GM21528 (cell line): ENCODE measurements at regions not wholly inside any gene's neighbourhood (a gene's known extent, or its start where the extent isn't known, plus 50 kb on each side); places are given as distances from the start of the nearest gene placed in this dataset.
"Not testable (repeated sequence)": the region's sequence is repeated elsewhere in the genome, so short reads cannot be mapped to it uniquely, and the experiment has no call there.

ENCODE experiments used
- ATAC-seq: cut with Tn5 transposase; IDR thresholded peaks from one replicate; pipeline ENCODE4 v1.9.1; 2021; ENCODE audit warnings: mild to moderate bottlenecking, moderate library complexity; ENCODE audit not compliant: unreplicated experiment, low FRiP score

- ATAC-seq = not testable (repeated sequence)
These were observed 150.9 kb upstream of the TEX13D start for GRCh38 chrX:124181515-124181914.

DNA sequence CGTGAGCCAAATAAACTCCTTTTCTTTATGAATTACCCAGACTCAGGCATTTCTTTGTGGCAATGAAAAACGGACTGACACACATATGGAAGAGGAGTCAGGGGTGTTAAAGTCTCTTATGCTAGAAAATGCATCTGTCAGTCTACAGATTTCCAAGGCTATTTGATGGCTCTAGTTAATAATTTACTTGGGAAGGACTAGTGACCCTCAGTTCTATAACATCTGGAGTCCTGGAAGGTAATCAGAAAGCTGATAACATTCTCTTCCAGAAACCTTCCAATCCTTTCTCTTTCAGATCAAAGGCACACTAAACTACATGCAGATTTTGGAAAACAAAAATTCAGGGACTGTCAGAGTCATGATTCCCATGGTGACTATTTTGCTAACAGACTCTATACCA lies 142.0 kb upstream of the TEX13D start:
- ATAC-seq = no peak

GRCh38 chrX:124194199-124194598 lies 138.3 kb upstream of the TEX13D start:
- ATAC-seq = no peak

DNA sequence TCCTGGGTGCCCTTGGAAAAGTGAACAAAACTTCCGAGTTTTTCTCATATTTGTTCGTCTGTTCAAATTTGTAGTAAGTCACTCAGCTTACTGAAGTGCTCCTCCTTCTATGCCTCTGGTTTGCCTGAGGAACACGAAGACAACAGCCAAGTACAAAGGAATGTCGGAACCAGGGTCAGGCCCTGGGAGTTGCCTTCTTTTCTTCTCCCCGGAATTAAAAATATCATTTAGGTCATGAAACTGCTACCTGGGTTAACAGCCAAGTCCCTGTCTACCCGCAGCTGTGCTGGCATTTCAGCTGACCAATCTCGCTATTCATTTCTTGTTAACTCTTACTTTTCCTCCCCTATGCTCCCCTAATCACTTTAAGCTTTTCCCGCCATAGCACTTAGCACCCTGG lies 137.6 kb upstream of the TEX13D start:
- ATAC-seq = no peak

DNA sequence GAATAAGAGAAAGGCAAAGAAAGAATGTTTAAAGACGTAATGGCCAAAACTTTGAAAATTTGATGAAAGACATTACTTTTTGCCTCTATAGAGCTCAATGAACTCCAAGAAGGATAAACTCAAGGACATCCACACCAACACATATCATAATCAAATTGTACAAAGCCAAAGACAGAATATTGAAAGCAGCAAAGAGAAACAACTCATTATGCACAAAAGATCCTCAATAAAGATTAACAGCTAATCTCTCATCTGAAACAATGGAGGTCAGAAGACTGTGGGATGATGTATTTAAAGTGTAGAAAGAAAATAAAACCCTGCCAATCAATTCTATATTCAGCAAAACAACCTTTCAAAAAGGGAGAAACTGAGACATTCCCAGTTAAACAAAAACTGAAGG lies 129.1 kb upstream of the TEX13D start:
- no peak for ATAC-seq

- no peak for ATAC-seq
These were observed 123.8 kb upstream of the TEX13D start for GRCh38 chrX:124208660-124209059.

DNA sequence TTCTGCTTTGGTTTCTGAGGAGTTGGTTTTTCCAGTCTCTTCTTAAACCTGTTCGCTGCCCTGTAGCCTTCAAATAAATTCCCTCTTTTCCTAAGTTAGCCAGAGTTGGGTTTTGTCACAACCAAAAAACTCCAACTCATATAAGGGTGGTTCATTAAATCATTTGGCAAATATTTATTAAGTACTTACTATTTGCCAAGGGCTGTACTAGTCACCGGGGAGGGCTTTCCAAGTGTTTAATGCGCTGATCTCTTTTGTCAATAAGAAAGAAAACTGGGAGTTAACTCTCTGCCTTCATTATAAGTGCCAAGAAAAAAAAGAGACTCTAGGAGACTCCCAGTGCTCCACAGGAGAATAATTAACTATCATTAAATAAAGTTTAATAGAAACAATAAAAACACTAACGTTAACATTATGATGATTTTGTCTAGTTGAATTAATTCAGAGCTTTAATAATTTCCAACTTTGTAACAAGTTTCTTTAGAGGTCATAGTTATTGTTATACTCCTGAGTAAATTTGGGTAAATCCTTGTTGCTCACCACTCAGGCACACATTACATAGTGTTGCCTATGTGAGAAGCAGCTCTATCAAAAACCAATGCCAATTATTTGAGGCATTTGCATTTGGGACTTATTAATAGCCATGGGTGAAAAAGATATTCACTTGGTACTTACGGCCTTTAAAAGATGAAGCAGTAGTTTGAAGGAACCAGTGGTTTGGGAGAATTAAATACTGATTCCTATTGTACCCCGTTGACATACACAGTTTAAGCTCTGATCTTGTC lies 122.5 kb upstream of the TEX13D start:
- no peak for ATAC-seq

DNA sequence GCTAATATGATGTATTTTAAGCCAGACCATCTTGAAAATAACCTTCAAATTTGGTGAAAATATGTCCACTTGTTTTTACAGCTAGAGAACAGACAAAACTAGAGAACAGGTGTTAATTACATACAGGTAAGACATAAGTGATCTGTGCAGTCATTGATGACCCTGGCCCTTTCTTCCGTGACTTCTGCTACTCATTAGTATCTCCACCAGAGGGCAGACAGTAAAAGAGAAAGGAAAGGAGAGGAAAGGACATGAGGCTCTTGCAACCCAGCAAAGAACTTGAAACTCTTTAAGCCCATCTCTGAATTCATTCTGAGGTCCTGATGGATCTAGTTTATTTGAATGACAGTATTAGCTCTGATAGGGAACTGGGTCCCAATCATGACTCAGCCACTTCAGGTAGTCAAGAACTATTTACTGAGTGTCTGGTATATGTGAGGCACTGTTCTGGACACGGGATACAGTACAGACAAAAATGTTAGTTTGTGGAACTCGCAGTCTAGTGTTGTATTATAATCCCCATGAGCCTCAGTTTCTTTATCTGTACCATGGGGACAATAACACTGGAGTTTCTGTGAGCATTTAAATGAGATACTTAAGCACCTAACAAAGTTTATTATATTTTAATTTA lies 121.0 kb upstream of the TEX13D start:
- no peak for ATAC-seq

DNA sequence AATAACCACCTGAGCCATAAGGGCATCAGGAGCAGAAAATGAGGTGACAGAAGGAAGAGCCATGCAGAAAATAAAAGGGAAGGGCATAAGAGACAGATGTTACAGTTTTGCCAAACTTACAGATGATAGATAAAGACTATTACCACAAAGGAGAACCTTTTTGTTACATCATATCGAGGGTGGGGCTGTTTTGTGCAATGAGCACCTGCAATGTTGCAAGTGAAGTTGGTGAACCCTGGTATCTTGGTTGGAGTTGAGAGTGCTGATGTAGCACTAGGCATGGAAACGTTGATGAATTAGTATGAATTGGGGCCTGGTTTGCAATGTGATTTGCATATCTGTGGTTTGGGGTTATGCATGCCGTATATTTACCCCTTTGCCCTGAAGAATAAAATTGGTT lies 119.8 kb upstream of the TEX13D start:
- no peak for ATAC-seq

GRCh38 chrX:124215786-124216185 lies 116.7 kb upstream of the TEX13D start:
- no peak for ATAC-seq

GRCh38 chrX:124216396-124217115 lies 115.9 kb upstream of the TEX13D start:
- ATAC-seq = no peak

DNA sequence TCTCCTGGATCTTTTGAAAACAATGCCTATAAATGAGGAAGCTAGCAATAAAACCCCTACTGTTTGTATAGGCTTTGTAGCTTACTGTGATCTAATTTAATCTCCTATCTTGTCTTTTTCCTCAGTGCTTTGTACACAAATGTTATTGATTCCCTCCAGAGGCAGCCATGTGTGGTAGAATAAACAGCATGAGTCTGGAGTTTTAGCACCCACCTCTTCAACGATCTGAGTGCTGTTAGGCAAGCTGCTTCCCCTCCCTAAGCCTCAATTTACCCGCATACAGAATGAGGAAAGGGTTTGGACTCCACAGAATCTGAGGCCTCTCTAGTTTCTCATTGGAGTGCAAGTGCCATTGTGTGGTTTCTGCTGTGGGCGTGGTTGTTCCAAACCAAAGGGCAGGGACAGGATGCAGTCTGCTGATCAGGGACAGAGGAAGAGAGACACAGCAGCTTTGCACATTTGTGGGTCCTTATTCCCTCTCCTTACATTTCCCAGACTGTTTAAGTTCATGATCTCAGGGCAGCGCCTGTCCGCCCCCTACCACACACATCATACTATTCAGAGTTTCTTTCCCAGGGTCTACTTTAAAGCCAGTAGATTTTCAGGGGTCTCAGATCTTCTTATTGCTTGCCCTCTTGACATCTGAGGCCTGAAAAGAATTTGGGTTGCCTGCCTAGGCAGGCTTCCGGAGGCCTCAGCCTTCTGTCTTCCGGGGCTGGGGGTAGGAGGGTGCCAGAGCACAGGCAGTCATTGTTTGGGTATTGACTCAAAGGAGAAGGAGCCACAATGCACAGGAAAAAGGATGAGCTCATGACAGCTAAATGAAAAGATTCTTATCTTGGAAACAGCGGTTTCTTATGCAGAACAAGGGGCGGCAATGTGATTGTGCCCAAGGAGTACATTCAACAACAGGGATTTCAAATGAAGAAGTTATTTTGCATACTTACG lies 114.9 kb upstream of the TEX13D start:
- peak; percentile 77 for ATAC-seq

GRCh38 chrX:124223524-124223923 lies 108.9 kb upstream of the TEX13D start:
- ATAC-seq = no peak

GRCh38 chrX:124224528-124224927 lies 107.9 kb upstream of the TEX13D start:
- ATAC-seq = no peak

DNA sequence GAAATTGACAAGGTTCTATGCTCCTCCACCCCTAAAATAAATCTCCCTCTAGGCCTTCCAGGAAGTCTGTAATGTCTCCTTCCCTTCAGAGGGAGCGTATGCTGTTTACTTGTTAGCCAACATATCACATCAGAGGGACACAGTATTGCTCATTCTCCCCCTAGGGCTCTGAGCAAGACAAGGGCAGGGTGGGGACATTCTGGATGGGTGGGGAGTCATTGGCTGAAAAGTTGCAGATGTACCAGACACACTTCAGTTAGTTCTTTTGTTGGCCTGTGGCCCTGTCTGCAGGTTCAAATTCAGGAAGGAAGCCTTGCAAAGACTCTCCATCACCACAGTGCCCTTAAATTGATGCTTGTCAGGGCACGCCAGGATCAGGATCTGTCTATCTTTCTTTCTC lies 106.3 kb upstream of the TEX13D start:
- no peak for ATAC-seq

- ATAC-seq = no peak
These were observed 103.6 kb upstream of the TEX13D start for GRCh38 chrX:124228849-124229248.

- no peak for ATAC-seq
These were observed 103.1 kb upstream of the TEX13D start for GRCh38 chrX:124229374-124229773.

GRCh38 chrX:124230655-124231450 lies 101.6 kb upstream of the TEX13D start:
- ATAC-seq = no peak

- no peak for ATAC-seq
These were observed 101.1 kb upstream of the TEX13D start for GRCh38 chrX:124231451-124231759.
